Prostate gland (tissue), 2 donors: ENCODE measurements at regions not wholly inside any gene's neighbourhood (a gene's known extent, or its start where the extent isn't known, plus 50 kb on each side); places are given as distances from the start of the nearest gene placed in this dataset.
"Not testable (repeated sequence)": the region's sequence is repeated elsewhere in the genome, so short reads cannot be mapped to it uniquely, and the experiment has no call there.

Source experiments
- DNase-seq: peaks from one replicate; pipeline ENCODE4 v3.0.0-alpha.2; 2019; ENCODE audit warnings: low spot score
- H3K27ac ChIP-seq, 2 donors: fragments of 200-600 bp; sonication (generic); 2 replicates each; pipeline ENCODE4 v1.5.1; 2017 to 2019
- H3K27me3 ChIP-seq: fragments of 200-600 bp; sonication (generic); replicated peaks from 2 replicates; pipeline ENCODE4 v1.5.1; 2019; ENCODE audit not compliant: insufficient read depth
- H3K36me3 ChIP-seq, 2 donors: fragments of 200-600 bp; sonication (generic); 1 replicate in 1 of 2; 2 replicates in 1 of 2; pipeline versions ENCODE4 v1.5.1 to v1.8.1; 2017 to 2019
- H3K4me1 ChIP-seq: fragments of 200-600 bp; sonication (generic); replicated peaks from 2 replicates; pipeline ENCODE4 v1.5.1; 2019
- H3K4me3 ChIP-seq, 2 donors: fragments of 200-600 bp; sonication (generic); 2 replicates each; pipeline ENCODE4 v1.5.1; 2017 to 2019
- H3K9me3 ChIP-seq: fragments of 200-600 bp; sonication (generic); 2 replicates; pipeline ENCODE4 v1.5.1; 2017
- CTCF ChIP-seq, 4 experiments: fragments of 200-600 bp in 2 of 4; fragments of 450-650 bp in 2 of 4; sonication (generic) in 2 of 4; IDR thresholded peaks; 1 replicate in 3 of 4; 2 replicates in 1 of 4; pipeline ENCODE4 v1.5.1; 2016 to 2019; ENCODE audit warnings: antibody characterized with exemption in 4 of 4, mild to moderate bottlenecking in 2 of 4, moderate library complexity in 2 of 4
- POLR2A ChIP-seq: fragments of 450-650 bp; IDR thresholded peaks from one replicate; pipeline ENCODE4 v1.6.1; 2016; ENCODE audit warnings: antibody characterized with exemption, mild to moderate bottlenecking
- POLR2AphosphoS5 ChIP-seq: sonication (generic); formaldehyde crosslinking; IDR thresholded peaks from one replicate; pipeline ENCODE4 v1.6.1; 2017; ENCODE audit warnings: antibody characterized with exemption
- WGBS: methylation state at CpG from one replicate; pipeline ENCODE4 v1.1.5; 2018; 5-methylcytosine and 5-hydroxymethylcytosine counted together
- intact Hi-C: fragments of 100-400 bp; cut with DNase I; formaldehyde crosslinking; loops from one replicate; pipeline ENCODE4 v1.14.2; 2022

GRCh38 chr21:28483301-28484035, 509.2 kb downstream of the LTN1 start:
- no peaks in the 10 kb centered on the region for H3K36me3 ChIP-seq
- H3K4me1 ChIP-seq, result no peaks in the 10 kb centered on the region
- no peaks in the 10 kb centered on the region for H3K27me3 ChIP-seq
- no peak overlapping the region for H3K27ac ChIP-seq
- 72% methylated on average over 3 of the region's 3 CpGs for WGBS
- TF ChIP-seq POLR2AphosphoS5 (no peak), CTCF (IDR thresholded peaks at IDR 0.05) (no peak), POLR2A (no peak)
- H3K9me3 ChIP-seq, result no peaks in the 10 kb centered on the region
- intact Hi-C loops, result no loop called here
- DNase-seq, result no peak
- H3K4me3 ChIP-seq, result no peak overlapping the region

- TF ChIP-seq CTCF (IDR thresholded peaks at IDR 0.05) (no peak), POLR2AphosphoS5 (no peak), POLR2A (no peak)
These were observed 510.0 kb downstream of the LTN1 start for GRCh38 chr21:28482657-28483056.

GRCh38 chr21:28480470-28480869, 512.2 kb downstream of the LTN1 start:
- no peak overlapping the region for H3K4me3 ChIP-seq
- intact Hi-C loops, result no loop called here
- H3K27me3 ChIP-seq, result no peaks in the 10 kb centered on the region
- no peaks in the 10 kb centered on the region for H3K9me3 ChIP-seq
- no peaks in the 10 kb centered on the region for H3K36me3 ChIP-seq
- TF ChIP-seq POLR2AphosphoS5 (no peak), POLR2A (no peak), CTCF (IDR thresholded peaks at IDR 0.05) (no peak)
- H3K27ac ChIP-seq, result no peak overlapping the region
- DNase-seq, result no peak
- 75% methylated on average over 5 of the region's 5 CpGs for WGBS
- H3K4me1 ChIP-seq, result no peaks in the 10 kb centered on the region

More at GRCh38 chr21:28482657-28483056, 510.0 kb downstream of the LTN1 start:
- no peak overlapping the region for H3K27ac ChIP-seq
- H3K36me3 ChIP-seq, result no peaks in the 10 kb centered on the region
- intact Hi-C loops, result no loop called here
- 93% methylated on average over 4 of the region's 4 CpGs for WGBS
- H3K4me1 ChIP-seq, result no peaks in the 10 kb centered on the region
- no peak for DNase-seq
- H3K27me3 ChIP-seq, result no peaks in the 10 kb centered on the region
- H3K9me3 ChIP-seq, result no peaks in the 10 kb centered on the region
- H3K4me3 ChIP-seq, result no peak overlapping the region

GRCh38 chr21:28473530-28474220, 519.0 kb downstream of the LTN1 start:
- Histone ChIP-seq H3K36me3 (no peaks in the 10 kb centered on the region), H3K27ac (no peak overlapping the region), H3K4me1 (no peaks in the 10 kb centered on the region), H3K4me3 (no peak overlapping the region), H3K9me3 (no peaks in the 10 kb centered on the region), H3K27me3 (no peaks in the 10 kb centered on the region)
- TF ChIP-seq CTCF (IDR thresholded peaks at IDR 0.05), result no peak
- no peak for TF ChIP-seq POLR2AphosphoS5
- no peak for TF ChIP-seq POLR2A
- intact Hi-C loops, result no loop called here
- 75% methylated on average over 2 of the region's 2 CpGs for WGBS
- DNase-seq, result no peak

GRCh38 chr21:28472543-28472942, 520.1 kb downstream of the LTN1 start:
- 54% methylated on average over 2 of the region's 2 CpGs for WGBS

More at GRCh38 chr21:28472543-28472942, 520.1 kb downstream of the LTN1 start:
- H3K36me3 ChIP-seq, H3K27me3 ChIP-seq, H3K4me3 ChIP-seq, H3K4me1 ChIP-seq, intact Hi-C loops, H3K27ac ChIP-seq, H3K9me3 ChIP-seq, DNase-seq: not testable (repeated sequence)
